ENCODE measurements at regions not wholly inside any gene's neighbourhood (a gene's known extent, or its start where the extent isn't known, plus 50 kb on each side); places are given as distances from the start of the nearest gene placed in this dataset.

- DNase-seq = no peak
Observed at GRCh38 chr15:91476861-91477260, 376.6 kb upstream of the SLCO3A1 start.

DNA sequence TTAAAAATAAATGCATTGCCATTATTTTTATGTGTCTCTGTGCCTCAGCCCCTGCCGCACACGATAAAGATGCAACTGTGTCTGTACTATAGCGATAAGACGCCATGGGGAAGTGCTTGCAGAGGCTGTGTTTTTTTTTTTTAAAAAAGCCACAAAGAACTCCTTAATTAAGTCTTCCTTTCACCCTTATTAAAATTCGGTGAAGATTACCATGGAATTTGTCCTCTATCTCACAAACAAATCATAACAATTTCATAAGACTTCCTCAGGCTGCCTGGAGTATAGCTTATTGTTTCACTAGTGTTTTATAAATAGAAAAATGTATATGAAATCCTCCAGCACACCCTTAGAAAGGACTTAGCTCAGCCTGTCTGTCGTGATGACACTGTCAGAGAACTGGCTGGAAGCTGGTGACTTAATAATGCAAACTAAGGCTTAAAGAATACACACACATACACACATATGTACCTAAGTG is 374.8 kb upstream of the SLCO3A1 start:
- DNase-seq = no peak

GRCh38 chr15:91480426-91480825 is 373.1 kb upstream of the SLCO3A1 start:
- DNase-seq = no peak

- DNase-seq = no peak
Observed at GRCh38 chr15:91482799-91483198, 370.7 kb upstream of the SLCO3A1 start.

GRCh38 chr15:91484141-91484540 is 369.4 kb upstream of the SLCO3A1 start:
- no peak for DNase-seq

DNA sequence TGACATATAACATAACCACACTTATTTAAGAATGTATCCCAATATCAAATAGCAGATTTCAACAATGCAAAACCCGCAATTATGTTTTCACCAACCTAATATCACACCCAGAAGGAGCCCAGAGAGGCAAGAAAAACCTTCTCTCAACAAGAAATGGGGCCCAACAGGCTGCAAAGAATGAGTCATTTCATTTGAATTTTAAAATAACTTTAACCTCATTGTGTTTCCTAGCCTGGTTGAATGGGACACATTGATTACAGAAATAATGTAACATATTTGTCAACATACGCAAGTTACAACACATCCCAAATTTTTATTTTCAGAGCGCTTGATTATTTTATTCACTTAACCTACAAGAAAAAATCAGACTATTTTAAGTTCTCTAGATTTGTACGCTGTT is 365.1 kb upstream of the SLCO3A1 start:
- no peak for DNase-seq

DNA sequence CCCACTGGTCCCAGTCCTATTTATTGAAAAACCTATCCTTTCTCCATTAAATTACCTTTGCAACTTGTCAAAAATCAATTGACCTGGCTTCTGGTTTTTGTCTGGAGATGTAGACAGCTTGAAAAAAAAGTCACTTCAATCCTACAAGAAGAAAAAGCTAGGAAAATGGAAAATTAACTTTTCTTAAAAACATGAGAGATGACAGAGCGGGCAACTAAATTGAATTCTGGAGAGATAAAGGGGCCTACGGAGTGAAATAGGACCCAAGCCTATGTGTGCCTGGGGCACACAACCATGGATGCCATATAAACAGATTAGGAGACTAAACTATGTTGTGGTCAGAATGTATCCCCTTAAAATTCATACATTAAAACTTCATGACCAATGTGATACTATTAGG is 363.3 kb upstream of the SLCO3A1 start:
- DNase-seq = no peak

DNA sequence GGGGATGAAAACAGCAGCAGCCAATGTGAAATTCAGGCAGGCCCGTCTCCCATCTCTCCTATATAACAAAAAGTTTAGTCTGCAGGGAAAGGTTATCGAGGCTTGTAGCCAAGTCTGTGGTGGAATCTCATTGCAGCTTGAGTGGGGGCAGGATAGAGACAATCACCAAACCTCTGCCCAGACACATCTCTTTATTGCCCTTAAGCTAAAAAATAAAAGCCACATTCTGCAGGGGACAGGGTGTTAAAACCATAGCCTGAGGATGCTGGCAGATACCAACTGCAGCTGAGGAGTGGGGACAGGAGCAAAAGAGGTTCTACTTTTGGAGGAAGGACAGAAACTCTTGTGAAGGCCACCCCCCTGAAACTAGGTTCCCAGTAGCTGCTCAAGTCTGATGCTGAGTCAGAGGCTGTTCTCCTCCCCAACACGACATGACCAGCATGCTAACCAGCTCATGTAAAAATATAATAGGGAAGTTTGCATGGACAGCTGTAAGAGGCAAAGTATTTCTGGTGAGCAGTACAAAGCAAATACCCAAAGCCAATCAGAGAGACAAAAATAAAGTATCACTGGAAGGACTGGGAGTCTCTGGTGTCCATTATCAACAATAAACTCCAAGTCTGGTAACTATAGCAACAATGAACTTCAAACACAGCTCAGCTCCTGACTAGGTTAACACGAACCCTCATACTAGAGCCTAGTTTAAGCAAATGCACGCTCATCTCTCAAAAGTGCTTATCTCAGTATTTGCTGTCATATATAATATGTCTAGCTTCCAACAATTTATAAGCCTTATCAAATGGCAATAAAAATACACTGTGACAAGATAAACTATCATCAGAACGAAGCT is 362.2 kb upstream of the SLCO3A1 start:
- no peak for DNase-seq

- DNase-seq = no peak
Observed at GRCh38 chr15:91496754-91497691, 356.5 kb upstream of the SLCO3A1 start.

- no peak for DNase-seq
Observed at GRCh38 chr15:91498046-91498748, 355.3 kb upstream of the SLCO3A1 start.

GRCh38 chr15:91498749-91499062 is 354.8 kb upstream of the SLCO3A1 start:
- no peak for DNase-seq

DNA sequence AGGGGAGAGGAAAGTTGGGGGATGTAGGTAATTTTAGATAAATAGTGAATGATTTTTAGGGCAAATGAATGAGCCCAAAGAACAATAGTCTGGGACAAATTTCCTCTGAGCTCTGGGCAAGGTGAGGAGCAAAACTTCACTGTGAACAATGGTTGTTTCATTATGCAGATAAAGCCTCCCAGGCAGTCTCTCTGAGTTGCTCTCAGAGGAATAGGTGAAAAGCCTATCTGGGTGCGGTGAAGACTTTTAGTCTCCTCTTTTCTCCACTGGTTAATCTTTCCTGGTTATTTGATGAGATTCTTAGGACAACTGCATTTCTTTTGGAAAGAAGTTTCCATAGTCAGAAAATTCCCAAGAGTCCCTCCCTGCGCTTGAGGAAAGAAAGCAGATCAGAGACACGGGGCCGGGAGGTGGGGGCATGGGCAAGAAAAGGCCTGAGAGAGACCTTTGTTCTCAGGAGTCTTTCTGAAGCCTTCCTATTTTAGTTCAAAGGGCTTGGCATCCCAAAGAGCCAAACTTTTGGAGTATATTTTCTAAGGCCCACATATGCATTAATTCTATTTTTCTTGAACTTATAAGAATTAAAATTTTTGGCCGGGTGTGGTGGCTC is 353.6 kb upstream of the SLCO3A1 start:
- no peak for DNase-seq

DNA sequence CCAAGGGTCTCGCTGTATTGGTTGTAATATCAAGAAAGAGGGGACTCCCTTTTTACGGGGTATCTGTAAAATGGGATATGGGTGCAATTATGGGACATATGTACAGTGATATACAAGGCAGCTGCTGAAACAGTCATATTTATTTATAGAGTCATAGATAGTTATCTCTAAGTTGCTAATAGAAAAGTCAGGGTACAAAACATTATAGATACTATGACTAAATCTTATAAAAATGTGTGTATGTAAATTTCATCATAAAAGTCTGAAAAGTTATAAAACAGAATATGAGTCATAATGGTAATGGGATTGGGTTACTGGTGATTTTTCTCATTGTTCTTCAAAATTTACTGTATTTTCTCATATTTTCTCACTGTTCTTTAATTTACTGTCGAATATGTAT is 344.9 kb upstream of the SLCO3A1 start:
- DNase-seq = no peak

GRCh38 chr15:91514147-91514546 is 339.4 kb upstream of the SLCO3A1 start:
- DNase-seq = no peak

DNA sequence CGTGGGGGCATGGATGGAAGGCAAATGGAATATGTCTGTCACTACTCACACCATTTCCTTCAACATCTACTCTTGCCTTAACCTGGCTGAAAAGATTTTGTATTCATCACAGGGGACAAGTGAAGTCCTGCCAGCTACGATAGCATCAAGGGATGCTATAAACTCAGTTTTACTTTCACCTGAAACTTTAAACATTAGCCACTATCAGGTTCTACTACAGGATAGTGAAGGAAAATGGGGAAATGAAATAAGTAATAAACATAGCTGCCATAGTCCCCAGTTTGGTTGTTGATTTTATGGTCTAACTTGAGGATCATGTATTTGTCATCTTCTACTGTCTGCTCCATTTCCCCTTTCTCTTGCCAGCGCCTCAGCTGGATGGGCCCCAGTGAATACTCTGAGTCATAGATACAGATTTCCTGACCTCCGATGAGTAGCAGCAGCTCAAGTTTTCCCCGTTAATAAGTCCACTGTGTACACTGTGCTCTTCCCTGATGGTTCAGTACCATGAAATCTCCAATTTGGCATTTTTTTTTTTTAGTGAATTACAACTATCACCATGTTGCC is 338.2 kb upstream of the SLCO3A1 start:
- DNase-seq = no peak

- DNase-seq = peak; percentile 57
Observed at GRCh38 chr15:91516866-91517265, 336.6 kb upstream of the SLCO3A1 start.

DNA sequence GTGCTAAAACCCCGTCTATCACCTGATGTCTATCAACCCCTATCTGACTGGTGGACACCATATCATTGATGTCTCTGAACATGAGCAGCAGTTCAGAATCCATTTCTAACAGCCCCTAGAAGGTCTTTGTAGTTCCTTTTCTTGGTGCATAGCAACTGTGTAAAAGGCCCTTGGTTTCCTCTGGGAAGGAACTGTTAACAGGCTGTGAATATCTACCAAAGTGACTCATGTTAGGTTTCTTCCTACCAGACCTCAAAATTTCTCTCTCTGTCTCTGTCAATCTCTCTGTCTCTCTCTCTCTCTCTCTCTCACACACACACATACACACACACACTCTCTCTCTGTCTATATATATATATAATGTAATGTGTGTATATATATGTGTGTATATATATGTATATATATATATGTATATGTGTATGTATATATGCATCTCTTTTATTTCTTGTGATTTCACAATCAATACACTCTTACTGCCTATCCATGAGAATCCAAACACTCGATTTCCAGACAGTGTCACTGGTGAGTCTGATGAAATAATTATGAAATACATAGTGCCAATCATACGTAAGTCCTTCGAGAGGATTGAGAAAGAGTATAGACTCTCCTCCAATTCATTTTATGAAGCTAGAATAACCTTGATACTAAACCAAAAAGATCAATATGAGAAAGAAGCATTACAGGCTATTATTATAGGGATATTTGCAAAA is 335.9 kb upstream of the SLCO3A1 start:
- DNase-seq = no peak

DNA sequence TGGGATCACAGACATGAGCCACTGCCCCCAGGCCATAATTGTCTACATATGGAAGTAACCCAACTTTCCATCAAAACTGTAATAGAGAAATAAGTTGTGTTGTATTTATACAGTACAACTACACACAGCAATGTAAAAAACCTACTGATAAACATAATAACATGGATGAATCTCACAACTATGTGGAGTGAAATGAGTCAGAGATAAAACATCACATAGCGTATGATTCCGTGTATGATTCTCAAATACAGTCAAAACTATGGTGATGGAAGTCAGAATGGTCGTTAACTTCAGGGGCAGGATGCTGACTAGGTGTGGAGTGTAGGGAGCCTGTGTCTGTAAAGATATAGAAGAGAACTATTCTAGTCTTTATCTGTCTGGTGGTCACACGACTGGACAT is 332.7 kb upstream of the SLCO3A1 start:
- DNase-seq = no peak

- DNase-seq = no peak
Observed at GRCh38 chr15:91521548-91521947, 332.0 kb upstream of the SLCO3A1 start.

GRCh38 chr15:91521996-91522395 is 331.5 kb upstream of the SLCO3A1 start:
- no peak for DNase-seq

GRCh38 chr15:91522605-91523332 is 330.7 kb upstream of the SLCO3A1 start:
- DNase-seq = no peak
